Suprapubic skin (tissue), 4 donors: ENCODE measurements at regions not wholly inside any gene's neighbourhood (a gene's known extent, or its start where the extent isn't known, plus 50 kb on each side); places are given as distances from the start of the nearest gene placed in this dataset.

Experiments
- DNase-seq, 2 donors: peaks; one replicate each; pipeline ENCODE4 v3.0.0-alpha.2; 2019; ENCODE audit warnings: low spot score in 2 of 2
- H3K27ac ChIP-seq: fragments of 200-600 bp; sonication (generic); one replicate; pipeline ENCODE4 v1.5.1; 2019
- H3K27me3 ChIP-seq: fragments of 200-600 bp; sonication (generic); one replicate; pipeline ENCODE4 v1.5.1; 2019
- H3K36me3 ChIP-seq: fragments of 200-600 bp; sonication (generic); one replicate; pipeline ENCODE4 v1.5.1; 2019
- H3K4me1 ChIP-seq: fragments of 200-600 bp; sonication (generic); one replicate; pipeline ENCODE4 v1.5.1; 2019
- H3K4me3 ChIP-seq: fragments of 200-600 bp; sonication (generic); one replicate; pipeline ENCODE4 v1.5.1; 2019; ENCODE audit warnings: mild to moderate bottlenecking
- H3K9me3 ChIP-seq: fragments of 200-600 bp; sonication (generic); one replicate; pipeline ENCODE4 v1.5.1; 2019
- EP300 ChIP-seq: sonication (generic); formaldehyde crosslinking; IDR thresholded peaks from one replicate; pipeline ENCODE4 v1.6.1; 2017; ENCODE audit warnings: antibody characterized with exemption
- POLR2A ChIP-seq, 2 donors: fragments of 450-650 bp; IDR thresholded peaks; one replicate each; pipeline ENCODE4 v1.6.1; 2017; ENCODE audit warnings: antibody characterized with exemption in 2 of 2, mild to moderate bottlenecking in 2 of 2, moderate library complexity in 2 of 2
- POLR2AphosphoS5 ChIP-seq, 3 donors: sonication (generic); formaldehyde crosslinking; IDR thresholded peaks; one replicate each; pipeline ENCODE4 v1.6.1; 2017; ENCODE audit warnings: antibody characterized with exemption in 3 of 3
- WGBS: methylation state at CpG from one replicate; pipeline ENCODE4 v1.1.5; 2018; 5-methylcytosine and 5-hydroxymethylcytosine counted together
- TF ChIP-seq, protein P1 (sequence below), 2 donors: fragments of 200-600 bp in 1 of 2; fragments of 450-650 bp in 1 of 2; sonication (generic) in 1 of 2; IDR thresholded peaks; one replicate each; pipeline ENCODE4 v1.5.1; 2016 to 2019; ENCODE audit warnings: antibody characterized with exemption in 2 of 2, mild to moderate bottlenecking in 1 of 2, moderate library complexity in 1 of 2

DNA sequence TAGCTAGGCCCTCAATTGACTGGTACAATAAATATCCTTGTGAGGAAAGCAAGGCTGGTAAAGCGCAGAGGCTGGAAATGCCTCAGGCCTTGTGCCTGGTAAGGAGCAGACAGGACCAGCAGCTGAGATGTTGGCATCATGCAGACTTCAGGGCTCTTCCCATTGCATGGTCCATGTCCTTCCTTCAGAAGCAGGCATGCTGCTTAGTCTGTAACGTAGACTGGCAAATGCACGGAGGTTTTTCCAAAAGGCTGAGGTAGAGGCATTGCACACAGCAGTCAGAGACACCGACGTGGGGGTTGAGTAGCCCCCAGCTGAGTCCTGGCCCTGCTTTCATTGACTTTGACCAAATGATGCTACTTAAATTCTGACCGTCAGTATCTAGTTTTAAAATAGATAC is 87.1 kb downstream of the ADRB2 start:
- Histone ChIP-seq H3K27ac (peak overlapping the region; percentile 91), H3K4me1 (peaks cover 82% of the 10 kb centered on the region), H3K9me3 (no peaks in the 10 kb centered on the region), H3K27me3 (no peaks in the 10 kb centered on the region), H3K36me3 (no peaks in the 10 kb centered on the region), H3K4me3 (no peak overlapping the region)
- 83% methylated on average over 5 of the region's 6 CpGs for WGBS
- no peak for TF ChIP-seq POLR2AphosphoS5 (IDR thresholded peaks at IDR 0.05)
- TF ChIP-seq POLR2A (IDR thresholded peaks at IDR 0.05): no peak
- TF ChIP-seq EP300: no peak
- TF ChIP-seq, protein P1, sequence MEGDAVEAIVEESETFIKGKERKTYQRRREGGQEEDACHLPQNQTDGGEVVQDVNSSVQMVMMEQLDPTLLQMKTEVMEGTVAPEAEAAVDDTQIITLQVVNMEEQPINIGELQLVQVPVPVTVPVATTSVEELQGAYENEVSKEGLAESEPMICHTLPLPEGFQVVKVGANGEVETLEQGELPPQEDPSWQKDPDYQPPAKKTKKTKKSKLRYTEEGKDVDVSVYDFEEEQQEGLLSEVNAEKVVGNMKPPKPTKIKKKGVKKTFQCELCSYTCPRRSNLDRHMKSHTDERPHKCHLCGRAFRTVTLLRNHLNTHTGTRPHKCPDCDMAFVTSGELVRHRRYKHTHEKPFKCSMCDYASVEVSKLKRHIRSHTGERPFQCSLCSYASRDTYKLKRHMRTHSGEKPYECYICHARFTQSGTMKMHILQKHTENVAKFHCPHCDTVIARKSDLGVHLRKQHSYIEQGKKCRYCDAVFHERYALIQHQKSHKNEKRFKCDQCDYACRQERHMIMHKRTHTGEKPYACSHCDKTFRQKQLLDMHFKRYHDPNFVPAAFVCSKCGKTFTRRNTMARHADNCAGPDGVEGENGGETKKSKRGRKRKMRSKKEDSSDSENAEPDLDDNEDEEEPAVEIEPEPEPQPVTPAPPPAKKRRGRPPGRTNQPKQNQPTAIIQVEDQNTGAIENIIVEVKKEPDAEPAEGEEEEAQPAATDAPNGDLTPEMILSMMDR (IDR thresholded peaks at IDR 0.05): no peak
- no peak for DNase-seq

DNA sequence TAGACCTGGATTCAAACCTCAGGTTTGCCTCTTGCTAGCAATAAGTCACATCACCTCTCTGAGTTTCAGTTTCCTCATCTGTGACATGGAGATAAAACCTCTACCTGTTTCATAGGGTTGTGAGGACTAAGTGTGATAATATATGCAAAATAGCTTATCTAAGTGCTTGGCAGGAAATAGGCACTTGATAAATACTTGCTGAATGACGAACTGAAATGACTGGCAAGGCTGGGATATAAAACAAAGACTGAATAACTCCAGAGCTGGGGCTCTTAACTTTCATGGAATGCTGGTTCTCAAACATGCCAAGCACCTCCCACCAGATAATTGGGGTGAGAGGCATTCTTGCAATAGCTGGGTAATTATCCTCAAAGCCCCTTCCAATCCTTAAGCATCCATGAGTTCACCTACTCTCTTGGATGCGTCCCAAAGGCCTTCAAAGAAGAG is 87.6 kb downstream of the ADRB2 start:
- no peak for TF ChIP-seq EP300
- TF ChIP-seq, protein P1 (IDR thresholded peaks at IDR 0.05): no peak
- no peak for TF ChIP-seq POLR2AphosphoS5 (IDR thresholded peaks at IDR 0.05)
- Histone ChIP-seq H3K27me3 (no peaks in the 10 kb centered on the region), H3K36me3 (no peaks in the 10 kb centered on the region), H3K4me1 (peaks cover 78% of the 10 kb centered on the region), H3K9me3 (no peaks in the 10 kb centered on the region), H3K27ac (peak overlapping the region; percentile 91), H3K4me3 (no peak overlapping the region)
- WGBS: 52% methylated on average over 2 of the region's 2 CpGs
- DNase-seq: no peak

DNA sequence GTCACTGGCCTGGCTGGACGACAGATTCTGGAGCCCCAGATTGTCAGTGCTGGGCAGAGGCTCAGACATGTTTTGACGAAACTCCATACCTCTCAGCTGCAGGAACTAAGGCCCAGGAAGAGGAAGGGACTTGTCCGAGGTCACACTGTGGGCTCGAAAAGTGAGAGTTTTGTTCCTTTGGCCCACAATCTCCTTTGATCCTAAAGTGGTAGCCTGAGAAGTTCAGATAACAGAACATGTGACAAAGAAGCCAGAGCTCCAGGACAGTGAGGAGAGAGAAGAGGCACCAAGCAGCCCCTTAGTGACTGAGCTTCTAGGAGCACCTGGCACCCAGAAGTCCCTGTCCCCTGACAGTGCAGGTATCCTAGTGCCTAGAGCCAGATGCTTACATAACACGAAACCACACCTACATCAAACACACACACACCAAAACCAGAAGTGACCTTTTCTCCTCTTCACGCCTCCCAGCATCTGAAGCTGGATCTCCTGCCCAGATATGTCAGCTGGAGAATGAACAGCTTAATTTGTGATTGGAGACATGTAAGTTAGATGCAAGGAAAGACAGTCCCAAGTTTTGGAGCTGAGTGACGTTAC is 88.9 kb downstream of the ADRB2 start:
- no peaks in the 10 kb centered on the region for H3K36me3 ChIP-seq
- H3K9me3 ChIP-seq: no peaks in the 10 kb centered on the region
- no peaks in the 10 kb centered on the region for H3K27me3 ChIP-seq
- 44% methylated on average over 7 of the region's 7 CpGs for WGBS
- H3K27ac ChIP-seq: peak overlapping the region; percentile 91
- DNase-seq: no peak
- peaks cover 66% of the 10 kb centered on the region for H3K4me1 ChIP-seq
- H3K4me3 ChIP-seq: no peak overlapping the region
- TF ChIP-seq, protein P1 (IDR thresholded peaks at IDR 0.05): no peak
- TF ChIP-seq EP300: no peak
- no peak for TF ChIP-seq POLR2AphosphoS5 (IDR thresholded peaks at IDR 0.05)
- no peak for TF ChIP-seq POLR2A (IDR thresholded peaks at IDR 0.05)

DNA sequence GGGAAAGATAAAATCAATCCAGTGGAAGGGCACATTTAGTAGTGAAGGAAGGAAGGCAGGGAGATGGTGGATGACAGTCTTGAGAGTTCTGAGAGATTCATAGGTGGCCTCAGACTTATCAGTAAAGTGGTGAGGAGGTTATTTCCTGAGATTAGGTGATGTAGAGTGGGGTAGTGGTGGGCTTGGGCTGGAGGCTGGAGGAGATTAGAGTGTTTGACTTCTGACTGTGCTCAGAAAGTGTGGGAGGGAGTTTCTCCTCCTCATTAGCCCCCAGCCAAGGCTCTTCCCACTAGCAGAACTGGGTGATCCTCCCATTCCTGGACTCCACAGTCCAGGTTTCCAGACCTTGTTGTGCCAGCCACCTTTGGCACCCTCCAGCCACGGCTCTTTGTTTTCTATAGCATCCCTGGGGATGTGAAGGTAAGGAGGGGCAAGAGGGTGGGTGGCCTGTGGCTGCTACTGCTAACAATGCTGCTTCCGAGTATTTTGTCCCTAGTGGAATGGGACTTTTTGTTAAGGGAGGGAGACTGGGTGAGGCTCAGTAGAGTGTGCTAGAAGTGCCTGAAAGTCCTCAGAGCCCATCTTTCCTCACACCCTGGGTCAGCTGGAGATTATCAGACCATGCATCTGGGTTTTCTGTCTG is 94.4 kb downstream of the ADRB2 start:
- Histone ChIP-seq H3K9me3 (no peaks in the 10 kb centered on the region), H3K27ac (no peak overlapping the region), H3K27me3 (no peaks in the 10 kb centered on the region), H3K36me3 (no peaks in the 10 kb centered on the region), H3K4me3 (no peak overlapping the region), H3K4me1 (peaks cover 13% of the 10 kb centered on the region)
- DNase-seq: no peak
- TF ChIP-seq POLR2A (IDR thresholded peaks at IDR 0.05) (no peak), POLR2AphosphoS5 (IDR thresholded peaks at IDR 0.05) (no peak), EP300 (no peak)
- TF ChIP-seq, protein P1 (IDR thresholded peaks at IDR 0.05): no peak
- 79% methylated on average over 2 of the region's 2 CpGs for WGBS

DNA sequence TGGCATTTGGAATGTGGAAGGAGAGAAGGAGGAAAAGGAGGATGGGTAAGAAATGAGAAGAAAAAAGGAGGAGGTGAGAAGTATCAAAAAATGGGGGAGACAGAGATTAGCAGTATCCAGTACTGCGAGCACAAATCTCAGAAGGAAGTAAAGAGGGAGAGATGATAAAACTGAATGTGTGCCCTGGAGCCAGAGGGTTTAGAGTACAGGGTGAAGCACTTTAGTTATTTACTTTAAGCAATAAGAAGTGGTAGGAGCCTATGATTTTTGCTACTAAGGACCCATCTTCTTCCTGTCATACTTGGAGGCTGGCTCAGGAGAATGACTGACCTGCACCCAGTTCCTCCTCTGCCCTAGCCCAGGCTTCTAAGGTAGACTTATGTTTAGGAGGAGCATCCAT is 94.9 kb downstream of the ADRB2 start:
- DNase-seq: no peak

More for the DNA sequence above, 94.9 kb downstream of the ADRB2 start:
- TF ChIP-seq, protein P1 (IDR thresholded peaks at IDR 0.05): no peak
- TF ChIP-seq POLR2A (IDR thresholded peaks at IDR 0.05): no peak
- TF ChIP-seq EP300: no peak
- no peak for TF ChIP-seq POLR2AphosphoS5 (IDR thresholded peaks at IDR 0.05)
- 96% methylated on average over 1 of the region's 1 CpG for WGBS
- H3K27me3 ChIP-seq: no peaks in the 10 kb centered on the region
- no peak overlapping the region for H3K27ac ChIP-seq
- no peak overlapping the region for H3K4me3 ChIP-seq
- peaks cover 7% of the 10 kb centered on the region for H3K4me1 ChIP-seq
- H3K36me3 ChIP-seq: no peaks in the 10 kb centered on the region
- no peaks in the 10 kb centered on the region for H3K9me3 ChIP-seq
